ENCODE measurements at regions not wholly inside any gene's neighbourhood (a gene's known extent, or its start where the extent isn't known, plus 50 kb on each side); places are given as distances from the start of the nearest gene placed in this dataset.
"Not testable (repeated sequence)": the region's sequence is repeated elsewhere in the genome, so short reads cannot be mapped to it uniquely, and the experiment has no call there.

DNA sequence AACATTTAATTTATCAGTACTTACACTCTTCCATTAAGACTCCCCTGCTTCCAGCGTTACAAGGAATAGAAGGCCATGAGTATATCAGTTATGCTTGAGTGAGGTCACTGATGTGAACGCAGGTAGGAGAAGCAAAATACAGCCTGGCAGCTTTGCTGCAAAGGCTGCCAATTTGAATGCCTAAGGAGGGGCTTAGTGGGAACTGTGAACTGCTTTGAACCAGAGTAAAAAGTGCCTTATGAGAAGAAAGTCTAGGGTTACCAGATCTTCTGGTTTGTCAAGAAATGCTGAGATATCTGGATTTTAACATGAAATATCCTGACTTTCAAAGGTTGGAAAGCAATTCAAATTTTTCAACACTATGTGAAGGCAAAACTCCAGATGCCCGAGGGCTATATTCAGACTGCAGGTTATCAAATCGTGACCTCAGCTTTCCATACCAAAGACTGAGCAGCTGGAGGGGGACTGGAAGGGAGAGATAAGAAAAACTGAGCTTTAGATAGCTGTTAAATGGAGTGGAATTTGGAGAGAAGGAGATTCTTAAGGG lies 446.3 kb upstream of the NECTIN3 start:
- in situ Hi-C loops (cut with HindIII; ENCODE audit: low sequenced_read_pairs) = no loop called here
- no peak for TF ChIP-seq CTCF (IDR thresholded peaks at IDR 0.05; ENCODE audit: low read depth, low read length)
- DNase-seq (ENCODE audit: low read depth, low spot score) = no peak
- no peak overlapping the region for H3K4me3 ChIP-seq (ENCODE audit: low read depth, low read length)

DNA sequence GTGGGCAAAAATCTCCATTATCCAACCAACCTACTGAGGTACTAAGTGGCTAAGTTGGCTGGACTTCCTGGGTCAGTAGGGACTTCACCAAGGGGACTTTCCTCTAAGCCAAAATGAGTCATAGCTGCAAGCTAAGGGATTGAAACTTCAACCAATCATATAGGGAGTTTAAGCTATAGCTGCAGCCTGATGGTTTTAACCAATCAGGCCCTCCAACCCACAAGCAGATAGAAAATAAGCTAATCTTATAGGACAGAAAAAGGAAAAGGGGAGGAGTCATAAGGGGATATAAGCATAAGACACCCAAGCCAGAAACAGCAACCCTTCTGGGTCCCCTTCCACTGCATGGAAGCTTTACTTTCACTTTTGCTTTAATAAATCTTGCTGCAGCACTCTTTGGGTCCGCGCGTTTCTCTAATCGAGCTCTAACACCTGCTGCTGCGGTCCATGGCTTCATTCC lies 444.9 kb upstream of the NECTIN3 start:
- in situ Hi-C loops (cut with HindIII; ENCODE audit: low sequenced_read_pairs); DNase-seq (ENCODE audit: low read depth, low spot score); H3K4me3 ChIP-seq (ENCODE audit: low read depth, low read length): not testable (repeated sequence)

DNA sequence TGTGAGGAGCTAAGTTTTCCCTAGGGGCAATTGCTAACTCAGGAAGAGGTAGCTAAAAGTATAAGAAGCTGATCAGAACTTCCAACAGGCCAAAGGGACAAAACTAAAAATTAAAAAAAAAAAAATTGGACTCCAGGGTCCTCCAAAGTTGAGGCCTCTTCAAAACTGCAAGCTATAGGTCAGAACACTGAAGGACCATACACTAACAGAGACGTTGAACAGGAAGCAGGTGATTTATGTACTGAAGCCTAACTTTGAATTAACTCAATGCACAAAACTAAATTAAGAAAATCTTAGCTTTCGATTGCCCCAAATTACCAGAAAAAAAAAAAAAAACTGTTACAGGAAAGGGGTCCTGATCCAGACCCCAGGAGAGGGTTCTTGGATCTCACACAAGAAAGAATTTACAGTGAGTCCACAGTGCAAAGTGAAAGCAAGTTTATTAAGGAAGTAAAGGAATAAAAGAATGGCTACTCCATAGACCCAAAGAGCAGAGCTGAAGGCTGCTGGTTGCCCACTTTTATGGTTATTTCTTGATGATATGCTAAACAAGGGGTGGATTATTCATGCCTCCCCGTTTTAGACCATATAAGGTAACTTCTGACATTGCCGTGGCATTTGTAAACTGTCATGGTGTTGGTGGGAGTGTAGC lies 442.8 kb upstream of the NECTIN3 start:
- in situ Hi-C loops (cut with HindIII; ENCODE audit: low sequenced_read_pairs) = no loop called here
- H3K4me3 ChIP-seq (ENCODE audit: low read depth, low read length) = no peak overlapping the region
- TF ChIP-seq CTCF (IDR thresholded peaks at IDR 0.05; ENCODE audit: low read depth, low read length) = no peak
- DNase-seq (ENCODE audit: low read depth, low spot score) = no peak

DNA sequence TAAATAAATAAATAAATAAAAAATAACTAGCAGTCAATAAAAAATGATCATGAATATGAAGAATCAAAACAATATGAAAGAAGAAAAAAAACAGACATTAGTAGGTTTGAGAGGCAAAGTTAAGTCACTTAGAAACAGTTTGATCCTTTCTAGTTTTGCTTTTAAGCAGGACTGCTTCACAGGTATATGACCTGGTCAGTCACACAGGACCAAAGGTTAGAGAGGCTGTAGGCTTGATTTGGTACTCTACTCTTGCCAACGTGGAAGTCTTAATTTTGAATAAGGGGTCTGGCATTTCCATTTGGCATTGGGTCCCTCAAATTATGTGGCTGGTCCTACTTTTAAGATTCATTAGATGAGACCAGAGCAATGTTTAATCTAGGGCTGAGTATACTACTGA lies 441.7 kb upstream of the NECTIN3 start:
- H3K4me3 ChIP-seq (ENCODE audit: low read depth, low read length) = no peak overlapping the region
- in situ Hi-C loops (cut with HindIII; ENCODE audit: low sequenced_read_pairs) = no loop called here
- TF ChIP-seq CTCF (IDR thresholded peaks at IDR 0.05; ENCODE audit: low read depth, low read length) = no peak
- no peak for DNase-seq (ENCODE audit: low read depth, low spot score)

- no peak for TF ChIP-seq CTCF (IDR thresholded peaks at IDR 0.05; ENCODE audit: low read depth, low read length)
- in situ Hi-C loops (cut with HindIII; ENCODE audit: low sequenced_read_pairs) = no loop called here
- H3K4me3 ChIP-seq (ENCODE audit: low read depth, low read length) = no peak overlapping the region
- no peak for DNase-seq (ENCODE audit: low read depth, low spot score)
Measured at GRCh38 chr3:110644203-110644602, 427.4 kb upstream of the NECTIN3 start.

- H3K4me3 ChIP-seq (ENCODE audit: low read depth, low read length) = no peak overlapping the region
- no peak for DNase-seq (ENCODE audit: low read depth, low spot score)
- in situ Hi-C loops (cut with HindIII; ENCODE audit: low sequenced_read_pairs) = no loop called here
- no peak for TF ChIP-seq CTCF (IDR thresholded peaks at IDR 0.05; ENCODE audit: low read depth, low read length)
Measured at GRCh38 chr3:110646055-110646454, 425.6 kb upstream of the NECTIN3 start.

GRCh38 chr3:110646496-110646895 lies 425.1 kb upstream of the NECTIN3 start:
- in situ Hi-C loops (cut with HindIII; ENCODE audit: low sequenced_read_pairs) = no loop called here
- no peak for DNase-seq (ENCODE audit: low read depth, low spot score)
- no peak overlapping the region for H3K4me3 ChIP-seq (ENCODE audit: low read depth, low read length)
- no peak for TF ChIP-seq CTCF (IDR thresholded peaks at IDR 0.05; ENCODE audit: low read depth, low read length)
